GM12801 (cell line): ENCODE measurements at regions not wholly inside any gene's neighbourhood (a gene's known extent, or its start where the extent isn't known, plus 50 kb on each side); places are given as distances from the start of the nearest gene placed in this dataset.

Source experiments
- CTCF ChIP-seq: IDR thresholded peaks from one replicate; pipeline ENCODE4 v1.5.1; 2011; ENCODE audit warnings: control low read depth; ENCODE audit not compliant: insufficient read length; ENCODE audit errors: extremely low read depth

DNA sequence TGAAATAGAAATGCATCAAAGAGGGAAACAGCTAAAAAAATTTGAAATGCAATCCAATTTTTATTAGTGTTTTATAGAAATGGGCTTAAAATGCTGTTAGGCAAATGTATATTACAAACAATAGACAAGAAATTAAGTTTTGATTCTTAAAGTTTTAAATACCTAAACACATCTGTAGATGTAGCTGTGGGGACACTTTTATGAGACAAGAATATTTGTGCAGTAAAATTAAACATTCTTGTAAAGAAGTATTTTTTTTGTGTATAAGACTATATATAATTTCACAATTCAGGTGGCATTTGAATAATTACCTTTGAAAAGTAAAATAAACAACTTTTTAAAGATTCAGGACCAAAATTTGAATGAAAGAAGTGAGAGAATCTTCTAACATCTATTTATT, 1015.9 kb downstream of the REEP3 start:
- TF ChIP-seq CTCF: no peak

GRCh38 chr10:64537928-64538327, 1016.7 kb downstream of the REEP3 start:
- TF ChIP-seq CTCF: no peak

DNA sequence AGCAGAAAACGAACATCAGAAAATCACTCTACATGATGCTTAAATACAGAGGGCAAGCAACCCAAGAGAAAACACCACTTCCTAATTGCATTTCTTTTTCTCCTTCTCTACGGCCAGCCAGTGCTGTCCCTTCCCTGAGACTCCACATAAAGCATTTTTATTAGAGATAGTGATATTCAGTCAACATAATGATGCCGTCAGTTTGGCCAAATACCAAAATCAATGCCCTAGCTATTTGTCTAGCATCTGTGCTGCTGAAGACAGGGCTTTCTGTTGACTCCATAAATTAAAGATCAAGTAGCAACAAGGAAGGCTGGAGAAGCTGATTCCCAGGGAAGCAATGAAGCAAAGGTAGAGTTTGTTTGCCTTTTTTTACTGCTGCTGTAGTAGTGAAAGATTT, 1024.9 kb downstream of the REEP3 start:
- no peak for TF ChIP-seq CTCF

DNA sequence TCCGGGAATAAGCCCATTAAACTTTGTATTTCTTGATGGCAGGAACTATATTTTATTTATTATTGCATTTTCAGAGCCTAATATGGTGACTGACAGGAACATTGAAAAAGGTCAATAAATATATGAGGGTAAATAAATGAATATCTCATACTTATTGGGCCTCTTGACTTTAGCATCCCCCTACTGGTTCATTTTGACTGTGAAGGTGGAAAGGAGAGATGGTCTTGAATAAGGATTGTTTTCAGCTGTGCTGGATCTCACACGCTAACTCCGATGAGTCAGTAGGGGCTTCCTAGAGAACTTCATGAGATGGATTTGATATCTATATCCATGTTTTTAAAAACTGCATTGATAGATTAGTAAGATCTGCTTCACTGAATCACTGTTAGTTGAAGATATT, 1026.0 kb downstream of the REEP3 start:
- TF ChIP-seq CTCF: no peak

DNA sequence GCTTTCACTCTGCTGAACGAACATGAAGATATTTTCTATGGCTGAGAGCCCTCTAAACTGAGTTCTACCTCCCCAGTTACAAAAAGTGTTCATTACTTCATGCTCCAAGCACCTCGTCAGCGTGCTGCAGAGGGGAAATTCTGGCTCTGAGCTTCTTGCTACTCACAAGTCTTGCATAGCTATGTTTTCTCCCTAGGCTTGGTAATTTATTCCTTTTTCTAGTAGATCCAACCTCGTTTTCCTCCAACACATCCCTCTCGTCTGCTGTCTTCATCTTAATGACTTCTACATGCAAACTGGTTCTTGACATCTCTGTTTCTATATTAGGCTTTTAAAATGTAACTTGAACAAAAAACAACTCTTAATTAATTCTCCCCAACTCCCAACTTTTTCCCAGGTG, 1034.5 kb downstream of the REEP3 start:
- TF ChIP-seq CTCF: no peak

GRCh38 chr10:64558094-64558835, 1037.1 kb downstream of the REEP3 start:
- no peak for TF ChIP-seq CTCF

- TF ChIP-seq CTCF: no peak
Observed at GRCh38 chr10:64571056-64571455, 1049.9 kb downstream of the REEP3 start.
